ENCODE measurements at regions not wholly inside any gene's neighbourhood (a gene's known extent, or its start where the extent isn't known, plus 50 kb on each side); places are given as distances from the start of the nearest gene placed in this dataset.

DNA sequence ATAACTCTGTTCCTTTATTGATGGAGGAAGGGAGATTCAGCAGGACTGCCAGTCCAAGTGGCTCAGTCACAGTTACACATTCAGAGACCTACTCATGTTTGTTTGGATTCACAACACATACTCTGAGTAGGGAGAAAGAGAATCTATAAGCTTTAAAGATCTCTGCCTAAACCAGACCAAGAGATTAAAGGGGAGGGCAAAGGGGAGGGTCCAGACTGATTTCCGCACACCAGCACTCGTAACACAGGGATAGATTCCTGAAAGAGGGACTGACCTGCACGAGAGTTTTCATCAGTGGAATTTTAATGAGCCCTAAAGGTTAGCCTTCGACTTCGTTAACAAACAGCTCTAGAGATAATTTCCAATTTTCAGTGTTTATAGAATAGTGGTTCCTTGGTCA, 71.7 kb upstream of the PMFBP1 start:
- TF ChIP-seq CTCF (IDR thresholded peaks at IDR 0.05) (no peak), EP300 (IDR thresholded peaks at IDR 0.05) (no peak), POLR2A (IDR thresholded peaks at IDR 0.05) (no peak)
